ENCODE measurements at regions not wholly inside any gene's neighbourhood (a gene's known extent, or its start where the extent isn't known, plus 50 kb on each side); places are given as distances from the start of the nearest gene placed in this dataset.

DNA sequence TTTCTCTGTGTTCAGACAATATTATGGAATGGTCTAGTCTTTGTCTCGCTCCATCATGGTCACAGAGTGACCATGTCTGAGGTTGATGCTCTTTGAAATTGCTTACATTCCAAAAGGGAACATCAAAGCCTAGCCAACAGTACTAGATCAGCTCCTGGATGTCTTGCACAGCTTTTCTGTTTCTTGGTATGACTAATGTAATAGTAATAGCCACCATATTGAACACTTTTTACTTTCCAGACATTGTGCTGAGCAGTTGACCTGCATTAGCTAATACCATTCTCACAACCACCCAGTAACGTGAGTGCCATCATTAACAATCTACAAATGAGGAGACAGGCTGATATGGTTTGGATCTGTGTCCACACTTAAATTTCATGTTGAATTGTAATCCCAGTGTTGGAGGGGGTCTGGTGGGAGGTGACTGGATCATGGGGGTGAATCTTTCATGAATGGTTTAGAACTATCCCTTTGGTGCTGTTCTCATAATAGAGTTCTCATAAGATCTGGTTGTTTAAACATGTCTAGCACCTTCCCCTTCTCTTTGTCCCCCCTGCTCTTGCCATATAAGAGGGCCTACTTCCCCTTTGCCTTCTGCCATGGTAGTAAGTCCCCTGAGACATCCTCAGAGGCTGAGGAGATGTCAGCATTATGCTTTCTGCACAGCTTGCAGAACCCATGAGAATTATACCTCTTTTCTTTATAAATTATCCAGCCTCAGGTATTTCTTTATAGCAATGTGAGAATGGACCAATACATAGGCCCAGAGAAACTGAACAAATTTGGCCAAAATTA is 577.5 kb upstream of the CLINT1 start:
- DNase-seq (ENCODE audit: low spot score, unreplicated experiment): no peak
- TF ChIP-seq, protein P1, sequence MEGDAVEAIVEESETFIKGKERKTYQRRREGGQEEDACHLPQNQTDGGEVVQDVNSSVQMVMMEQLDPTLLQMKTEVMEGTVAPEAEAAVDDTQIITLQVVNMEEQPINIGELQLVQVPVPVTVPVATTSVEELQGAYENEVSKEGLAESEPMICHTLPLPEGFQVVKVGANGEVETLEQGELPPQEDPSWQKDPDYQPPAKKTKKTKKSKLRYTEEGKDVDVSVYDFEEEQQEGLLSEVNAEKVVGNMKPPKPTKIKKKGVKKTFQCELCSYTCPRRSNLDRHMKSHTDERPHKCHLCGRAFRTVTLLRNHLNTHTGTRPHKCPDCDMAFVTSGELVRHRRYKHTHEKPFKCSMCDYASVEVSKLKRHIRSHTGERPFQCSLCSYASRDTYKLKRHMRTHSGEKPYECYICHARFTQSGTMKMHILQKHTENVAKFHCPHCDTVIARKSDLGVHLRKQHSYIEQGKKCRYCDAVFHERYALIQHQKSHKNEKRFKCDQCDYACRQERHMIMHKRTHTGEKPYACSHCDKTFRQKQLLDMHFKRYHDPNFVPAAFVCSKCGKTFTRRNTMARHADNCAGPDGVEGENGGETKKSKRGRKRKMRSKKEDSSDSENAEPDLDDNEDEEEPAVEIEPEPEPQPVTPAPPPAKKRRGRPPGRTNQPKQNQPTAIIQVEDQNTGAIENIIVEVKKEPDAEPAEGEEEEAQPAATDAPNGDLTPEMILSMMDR (IDR thresholded peaks at IDR 0.05; ENCODE audit: unreplicated experiment): no peak
- peaks cover 1% of the 10 kb centered on the region for H3K9me3 Mint-ChIP-seq (ENCODE audit: low read depth)
- no peaks in the 10 kb centered on the region for H3K36me3 Mint-ChIP-seq (ENCODE audit: insufficient read depth)
- no peak overlapping the region for H3K4me3 Mint-ChIP-seq (ENCODE audit: low read depth)
- H3K4me1 Mint-ChIP-seq (ENCODE audit: low read depth): no peaks in the 10 kb centered on the region
- peaks cover 11% of the 10 kb centered on the region for H3K27me3 Mint-ChIP-seq
- no peak overlapping the region for H3K27ac Mint-ChIP-seq

DNA sequence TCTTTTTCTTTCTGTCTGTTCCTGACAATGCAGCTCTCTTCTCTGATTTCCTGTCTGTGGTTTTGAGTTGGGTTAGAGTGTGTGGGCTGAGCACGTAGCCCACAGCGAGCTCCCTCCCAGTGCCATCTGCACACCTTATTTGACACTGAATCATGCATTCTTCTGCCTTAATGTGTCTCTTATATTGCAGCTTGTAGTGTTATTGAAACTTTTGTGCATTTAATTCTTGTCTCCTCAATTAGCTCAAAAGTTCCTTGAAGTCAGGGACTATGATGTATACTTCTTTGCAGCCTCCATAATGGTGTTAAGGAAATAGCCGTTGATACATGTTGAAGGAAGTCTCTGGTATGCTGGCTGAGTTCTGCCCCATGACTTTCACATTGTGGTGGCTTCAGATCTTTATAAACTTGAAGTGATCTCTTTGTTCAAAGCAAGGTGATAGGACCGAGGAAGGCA is 576.2 kb upstream of the CLINT1 start:
- TF ChIP-seq, protein P1 (IDR thresholded peaks at IDR 0.05; ENCODE audit: unreplicated experiment): no peak
- H3K4me3 Mint-ChIP-seq (ENCODE audit: low read depth): no peak overlapping the region
- H3K27me3 Mint-ChIP-seq: peaks cover 11% of the 10 kb centered on the region
- no peaks in the 10 kb centered on the region for H3K36me3 Mint-ChIP-seq (ENCODE audit: insufficient read depth)
- DNase-seq (ENCODE audit: low spot score, unreplicated experiment): no peak
- no peaks in the 10 kb centered on the region for H3K9me3 Mint-ChIP-seq (ENCODE audit: low read depth)
- no peak overlapping the region for H3K27ac Mint-ChIP-seq
- no peaks in the 10 kb centered on the region for H3K4me1 Mint-ChIP-seq (ENCODE audit: low read depth)

DNA sequence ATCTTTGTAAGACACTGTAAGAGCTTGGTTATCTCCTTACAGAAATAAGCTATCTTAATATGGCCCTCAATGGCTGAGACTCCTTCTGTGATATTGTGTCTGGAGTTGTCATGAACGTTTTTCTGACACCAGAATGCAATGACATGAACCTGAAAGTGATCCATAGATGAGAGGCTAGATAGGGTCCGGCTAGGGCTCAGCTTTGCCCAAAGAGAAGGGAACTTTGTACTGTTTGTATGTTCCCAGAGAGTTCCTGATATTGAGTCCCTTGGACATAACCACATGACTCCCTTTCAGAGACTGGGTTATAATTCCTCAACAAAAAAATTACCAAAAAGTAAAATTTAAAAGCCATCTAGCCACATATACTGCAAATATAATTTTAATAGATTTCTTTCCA is 575.8 kb upstream of the CLINT1 start:
- DNase-seq (ENCODE audit: low spot score, unreplicated experiment): no peak
- no peaks in the 10 kb centered on the region for H3K36me3 Mint-ChIP-seq (ENCODE audit: insufficient read depth)
- no peak overlapping the region for H3K27ac Mint-ChIP-seq
- peaks cover 11% of the 10 kb centered on the region for H3K27me3 Mint-ChIP-seq
- no peak overlapping the region for H3K4me3 Mint-ChIP-seq (ENCODE audit: low read depth)
- no peaks in the 10 kb centered on the region for H3K4me1 Mint-ChIP-seq (ENCODE audit: low read depth)
- TF ChIP-seq, protein P1 (IDR thresholded peaks at IDR 0.05; ENCODE audit: unreplicated experiment): no peak
- H3K9me3 Mint-ChIP-seq (ENCODE audit: low read depth): no peaks in the 10 kb centered on the region

DNA sequence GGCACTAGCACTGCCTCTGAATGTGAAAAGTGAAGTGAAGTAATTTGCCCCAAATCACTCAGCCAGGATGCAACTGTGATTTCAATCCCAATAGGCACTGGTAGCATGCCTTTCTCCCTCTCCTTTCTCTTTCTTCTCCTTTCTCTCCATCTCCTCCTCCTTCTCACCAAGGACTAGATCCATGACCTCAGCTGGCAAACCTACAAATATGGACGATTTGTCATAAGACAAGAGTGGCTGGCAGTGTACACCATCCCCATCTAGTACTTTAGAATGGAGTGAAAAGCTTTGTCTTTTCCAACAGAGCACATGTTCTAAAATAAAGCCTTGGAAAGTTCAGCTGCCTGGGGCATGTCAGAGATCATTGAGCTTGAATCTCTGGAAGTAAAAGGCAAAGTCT is 574.7 kb upstream of the CLINT1 start:
- Mint-ChIP-seq H3K36me3 (ENCODE audit: insufficient read depth) (no peaks in the 10 kb centered on the region), H3K27me3 (peaks cover 11% of the 10 kb centered on the region), H3K4me3 (ENCODE audit: low read depth) (no peak overlapping the region), H3K27ac (no peak overlapping the region), H3K4me1 (ENCODE audit: low read depth) (peaks cover 2% of the 10 kb centered on the region), H3K9me3 (ENCODE audit: low read depth) (no peaks in the 10 kb centered on the region)
- TF ChIP-seq, protein P1 (IDR thresholded peaks at IDR 0.05; ENCODE audit: unreplicated experiment): no peak
- DNase-seq (ENCODE audit: low spot score, unreplicated experiment): no peak

DNA sequence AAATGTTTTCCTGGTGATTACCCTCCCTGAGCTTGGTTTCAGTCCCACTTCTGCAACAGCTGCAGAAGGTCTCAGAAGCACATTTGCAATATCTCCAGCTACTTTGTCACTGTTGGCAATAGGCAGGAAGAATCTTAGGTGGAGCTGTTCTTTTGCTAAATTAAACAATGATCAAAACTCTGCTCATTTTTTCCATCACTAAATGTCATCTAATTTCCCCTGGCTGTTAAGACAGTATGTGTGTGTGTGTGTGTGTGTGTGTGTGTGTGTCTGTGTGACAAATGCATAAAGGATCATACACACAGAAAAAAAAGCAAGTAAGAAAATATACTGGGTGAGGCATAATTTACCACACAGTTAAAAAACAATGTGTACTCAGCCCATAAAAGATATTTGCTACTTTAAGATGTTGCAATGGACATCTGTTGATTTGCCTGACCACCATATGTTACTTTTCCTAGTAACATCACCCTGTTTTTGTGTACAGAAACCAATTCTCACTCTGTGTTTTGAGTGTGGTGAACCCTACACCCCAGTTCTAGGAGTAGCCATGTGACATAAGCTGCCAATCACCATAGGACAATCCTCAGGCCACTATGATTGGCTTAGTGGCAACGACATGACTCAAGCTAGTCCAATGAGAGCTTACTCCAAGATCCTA is 572.6 kb upstream of the CLINT1 start:
- H3K27ac Mint-ChIP-seq: no peak overlapping the region
- H3K4me1 Mint-ChIP-seq (ENCODE audit: low read depth): peaks cover 2% of the 10 kb centered on the region
- no peak overlapping the region for H3K4me3 Mint-ChIP-seq (ENCODE audit: low read depth)
- no peaks in the 10 kb centered on the region for H3K36me3 Mint-ChIP-seq (ENCODE audit: insufficient read depth)
- no peak for DNase-seq (ENCODE audit: low spot score, unreplicated experiment)
- H3K27me3 Mint-ChIP-seq: peaks cover 6% of the 10 kb centered on the region
- H3K9me3 Mint-ChIP-seq (ENCODE audit: low read depth): no peaks in the 10 kb centered on the region
- TF ChIP-seq, protein P1 (IDR thresholded peaks at IDR 0.05; ENCODE audit: unreplicated experiment): no peak
